ENCODE measurements at regions not wholly inside any gene's neighbourhood (a gene's known extent, or its start where the extent isn't known, plus 50 kb on each side); places are given as distances from the start of the nearest gene placed in this dataset.

GRCh38 chr16:79717333-79718137 lies 117.0 kb upstream of the MAF start:
- no peak for TF ChIP-seq TARDBP (IDR thresholded peaks at IDR 0.05)
- TF ChIP-seq FOXA1 (IDR thresholded peaks at IDR 0.05), result no peak
- TF ChIP-seq SP1 (IDR thresholded peaks at IDR 0.05), result no peak
- no peak for TF ChIP-seq CTBP1 (IDR thresholded peaks at IDR 0.05; ENCODE audit: borderline replicate concordance)
- no peak for TF ChIP-seq FOXM1 (IDR thresholded peaks at IDR 0.05; ENCODE audit: borderline replicate concordance)
- TF ChIP-seq SUZ12 (IDR thresholded peaks at IDR 0.05), result no peak
- no peak for TF ChIP-seq NFRKB (IDR thresholded peaks at IDR 0.05)
- no peak for TF ChIP-seq PKNOX1 (IDR thresholded peaks at IDR 0.05)
- no peak for TF ChIP-seq BHLHE40 (IDR thresholded peaks at IDR 0.05; ENCODE audit: borderline replicate concordance)
- TF ChIP-seq ARNT (IDR thresholded peaks at IDR 0.05), result no peak
- TF ChIP-seq FOXK2 (IDR thresholded peaks at IDR 0.05), result no peak
- no peak for TF ChIP-seq L3MBTL2 (conservative IDR thresholded peaks at IDR 0.05)
- TF ChIP-seq ELF4 (IDR thresholded peaks at IDR 0.05), result no peak
